ENCODE measurements at regions not wholly inside any gene's neighbourhood (a gene's known extent, or its start where the extent isn't known, plus 50 kb on each side); places are given as distances from the start of the nearest gene placed in this dataset.

GRCh38 chr4:33579951-33580350, 2664.4 kb downstream of the ARAP2 start:
- H3K4me3 ChIP-seq (ENCODE audit: extremely low read depth in 1 of 4, insufficient read depth in 2 of 4, low read depth in 3 of 4, low read length in 4 of 4), result no peak overlapping the region
- no peaks in the 10 kb centered on the region; a peak in 1 of 8 replicates for H3K36me3 ChIP-seq (ENCODE audit: control insufficient read depth in 2 of 4, insufficient read depth in 4 of 4, low read length in 3 of 4)
- ChIA-PET POLR2A (ENCODE audit: partially characterized antibody) (no interaction called here), CTCF (ENCODE audit: partially characterized antibody) (interaction anchor here (0.5 kb wide), 1 partner anchor 24 kb away, joined by 3 read pairs; no protein-coding TSS in a partner anchor)
- H4K8ac ChIP-seq (ENCODE audit: extremely low read depth, insufficient read depth, low read length), result no peak overlapping the region
- WGBS, 2 experiments (ENCODE audit: extremely low coverage in 1 of 2, insufficient coverage in 1 of 2, insufficient read length in 1 of 2, insufficient replicate concordance in 2 of 2, low coverage in 1 of 2, low lambda C conversion rate in 2 of 2, missing lambda C conversion rate in 1 of 2), result 90% methylated on average over 3 of the region's 3 CpGs; no CpG with 5 or more reads in 1 of the 2 experiments
- H2BK20ac ChIP-seq (ENCODE audit: low read length), result no peak overlapping the region
- H3K27me3 ChIP-seq (replicated peaks in 1 of 4; ENCODE audit: control insufficient read depth in 3 of 4, extremely low read depth in 1 of 4, insufficient read depth in 3 of 4, low read length in 3 of 4), result no peaks in the 10 kb centered on the region
- H3K9ac ChIP-seq (replicated peaks in 1 of 4; ENCODE audit: extremely low read depth in 1 of 4, low read depth in 3 of 4, low read length in 3 of 4), result no peak overlapping the region
- H3K4me2 ChIP-seq (ENCODE audit: insufficient read depth in 1 of 2, low read depth in 2 of 2, low read length in 2 of 2), result no peak overlapping the region
- no peak overlapping the region for H2BK5ac ChIP-seq (ENCODE audit: low read depth, low read length)
- H4K20me1 ChIP-seq (replicated peaks in 1 of 2; ENCODE audit: control insufficient read depth in 1 of 2, insufficient read depth in 2 of 2, low read length in 2 of 2), result no peaks in the 10 kb centered on the region
- H2BK120ac ChIP-seq (replicated peaks; ENCODE audit: low read depth, low read length), result no peak overlapping the region
- no peak overlapping the region for H2BK12ac ChIP-seq (ENCODE audit: low read depth, low read length)
- no peak overlapping the region for H3K18ac ChIP-seq (ENCODE audit: extremely low read depth, low read length)
- no peaks in the 10 kb centered on the region for H3K79me2 ChIP-seq (ENCODE audit: control insufficient read depth in 1 of 2, insufficient read depth in 2 of 2, low read length in 2 of 2)
- no peak overlapping the region for H3K56ac ChIP-seq (replicated peaks; ENCODE audit: insufficient read length, low read depth, low read length)
- H3K4ac ChIP-seq (replicated peaks; ENCODE audit: insufficient read length, low read depth, low read length), result no peak overlapping the region
- no peaks in the 10 kb centered on the region for H3K4me1 ChIP-seq (replicated peaks in 1 of 4; ENCODE audit: control insufficient read depth in 3 of 4, insufficient read depth in 4 of 4, low read length in 3 of 4)
- H3K23ac ChIP-seq (ENCODE audit: insufficient read length), result no peak overlapping the region
- no peak overlapping the region for H2BK15ac ChIP-seq (ENCODE audit: low read length)
- no peaks in the 10 kb centered on the region for H3K23me2 ChIP-seq (ENCODE audit: low read depth, low read length)
- H3K79me1 ChIP-seq (ENCODE audit: low read depth, low read length), result no peaks in the 10 kb centered on the region
- no peak overlapping the region for H4K5ac ChIP-seq (ENCODE audit: insufficient read length, low read depth, low read length)
- FAIRE-seq, result no peak
- H2AFZ ChIP-seq (ENCODE audit: low read length), result no peak overlapping the region
- no peak overlapping the region for H4K91ac ChIP-seq (replicated peaks; ENCODE audit: insufficient read length, low read length)
- no peaks in the 10 kb centered on the region for H3K9me3 ChIP-seq (ENCODE audit: insufficient read depth in 2 of 2, low read depth in 1 of 2, low read length in 1 of 2)
- no peak overlapping the region for H2AK5ac ChIP-seq (ENCODE audit: low read depth, low read length)
- DNase-seq (ENCODE audit: low read depth in 1 of 2, low spot score in 2 of 2), result no peak
- no peak overlapping the region for H3K14ac ChIP-seq (ENCODE audit: insufficient read length)
- no peak overlapping the region for H3K27ac ChIP-seq (ENCODE audit: low read depth, low read length)
- TF ChIP-seq EGR1 (IDR thresholded peaks at IDR 0.05; ENCODE audit: borderline replicate concordance, low read depth, low read length) (no peak), E2F6 (IDR thresholded peaks at IDR 0.05) (no peak), ASH2L (IDR thresholded peaks at IDR 0.05; ENCODE audit: low read length) (no peak), KDM5A (IDR thresholded peaks at IDR 0.05; ENCODE audit: low read length) (no peak), SIN3A (conservative IDR thresholded peaks at IDR 0.05 in 1 of 2, IDR thresholded peaks at IDR 0.05 in 1 of 2; ENCODE audit: low read depth in 1 of 2, low read length in 2 of 2) (no peak), SP2 (IDR thresholded peaks at IDR 0.05; ENCODE audit: low read length) (no peak), BACH1 (IDR thresholded peaks at IDR 0.05; ENCODE audit: low read length) (no peak), CTBP2 (IDR thresholded peaks at IDR 0.05; ENCODE audit: borderline replicate concordance, insufficient read depth, insufficient read length, low read length) (no peak), CREB1 (IDR thresholded peaks at IDR 0.05) (no peak), SIRT6 (IDR thresholded peaks at IDR 0.05; ENCODE audit: low read length) (no peak), RFX5 (IDR thresholded peaks at IDR 0.05; ENCODE audit: borderline replicate concordance, low read depth, low read length) (no peak), TCF12 (IDR thresholded peaks at IDR 0.05; ENCODE audit: low read depth, low read length) (no peak), CBX8 (IDR thresholded peaks at IDR 0.05; ENCODE audit: borderline replicate concordance, low read depth, low read length) (no peak), ATF3 (IDR thresholded peaks at IDR 0.05; ENCODE audit: insufficient read depth, low read depth, low read length) (no peak), SRF (IDR thresholded peaks at IDR 0.05; ENCODE audit: low read depth, low read length) (no peak)
